HG02885 (cell line): ENCODE measurements at regions not wholly inside any gene's neighbourhood (a gene's known extent, or its start where the extent isn't known, plus 50 kb on each side); places are given as distances from the start of the nearest gene placed in this dataset.

Experiments used
- ATAC-seq: cut with Tn5 transposase; IDR thresholded peaks from one replicate; pipeline ENCODE4 v1.9.1; 2021; ENCODE audit warnings: mild to moderate bottlenecking; ENCODE audit not compliant: unreplicated experiment, poor library complexity

GRCh38 chr2:129880971-129881370, 98.5 kb upstream of the RAB6C start:
- ATAC-seq: no peak

- ATAC-seq: no peak
Measured at GRCh38 chr2:129881786-129882396, 97.6 kb upstream of the RAB6C start.

- no peak for ATAC-seq
Measured at GRCh38 chr2:129882476-129882875, 97.0 kb upstream of the RAB6C start.

- no peak for ATAC-seq
Measured at GRCh38 chr2:129883121-129883520, 96.3 kb upstream of the RAB6C start.

- no peak for ATAC-seq
Measured at GRCh38 chr2:129884221-129884786, 95.2 kb upstream of the RAB6C start.

- ATAC-seq: no peak
Measured at GRCh38 chr2:129885735-129886134, 93.7 kb upstream of the RAB6C start.

- no peak for ATAC-seq
Measured at GRCh38 chr2:129887688-129888266, 91.7 kb upstream of the RAB6C start.

- ATAC-seq: no peak
Measured at GRCh38 chr2:129888461-129888860, 91.0 kb upstream of the RAB6C start.

- no peak for ATAC-seq
Measured at GRCh38 chr2:129888896-129889295, 90.6 kb upstream of the RAB6C start.

GRCh38 chr2:129891341-129892320, 87.8 kb upstream of the RAB6C start:
- no peak for ATAC-seq

GRCh38 chr2:129892360-129892759, 87.1 kb upstream of the RAB6C start:
- ATAC-seq: no peak

GRCh38 chr2:129892773-129893172, 86.7 kb upstream of the RAB6C start:
- no peak for ATAC-seq

- ATAC-seq: no peak
Measured at GRCh38 chr2:129893244-129893643, 86.2 kb upstream of the RAB6C start.

- no peak for ATAC-seq
Measured at GRCh38 chr2:129894616-129895015, 84.8 kb upstream of the RAB6C start.

GRCh38 chr2:129895061-129895460, 84.4 kb upstream of the RAB6C start:
- ATAC-seq: no peak

GRCh38 chr2:129895526-129896082, 83.9 kb upstream of the RAB6C start:
- no peak for ATAC-seq

- ATAC-seq: no peak
Measured at GRCh38 chr2:129896226-129897100, 83.0 kb upstream of the RAB6C start.

GRCh38 chr2:129901754-129902415, 77.6 kb upstream of the RAB6C start:
- no peak for ATAC-seq
